ENCODE measurements at regions not wholly inside any gene's neighbourhood (a gene's known extent, or its start where the extent isn't known, plus 50 kb on each side); places are given as distances from the start of the nearest gene placed in this dataset.

DNA sequence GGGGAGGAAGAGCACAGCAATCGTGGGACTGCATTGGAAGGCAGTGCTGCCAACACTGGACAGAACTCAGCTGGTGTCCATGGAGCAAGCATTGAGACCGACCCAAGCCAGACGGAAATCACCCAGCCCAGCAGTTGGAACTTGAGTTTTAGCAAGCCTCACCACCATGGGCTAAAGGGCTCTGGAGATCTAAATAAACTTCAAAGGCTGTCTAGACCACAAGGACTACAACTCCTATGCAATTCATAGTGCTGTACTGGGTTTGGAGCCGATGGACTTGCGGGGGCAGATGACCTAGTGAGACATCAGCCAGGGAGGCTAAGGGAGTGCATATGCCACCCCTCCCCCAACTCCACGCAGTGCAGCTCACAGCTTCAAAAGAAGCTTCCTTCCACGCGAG is 243.6 kb upstream of the SLC39A10 start:
- H3K36me3 Mint-ChIP-seq, result no peaks in the 10 kb centered on the region
- H3K4me1 Mint-ChIP-seq (ENCODE audit: low read depth), result peaks cover 2% of the 10 kb centered on the region
- H3K27me3 Mint-ChIP-seq, result no peaks in the 10 kb centered on the region
- H3K9me3 Mint-ChIP-seq (ENCODE audit: low read depth), result no peaks in the 10 kb centered on the region
- no peak overlapping the region for H3K27ac Mint-ChIP-seq
- no peak overlapping the region for H3K4me3 Mint-ChIP-seq

DNA sequence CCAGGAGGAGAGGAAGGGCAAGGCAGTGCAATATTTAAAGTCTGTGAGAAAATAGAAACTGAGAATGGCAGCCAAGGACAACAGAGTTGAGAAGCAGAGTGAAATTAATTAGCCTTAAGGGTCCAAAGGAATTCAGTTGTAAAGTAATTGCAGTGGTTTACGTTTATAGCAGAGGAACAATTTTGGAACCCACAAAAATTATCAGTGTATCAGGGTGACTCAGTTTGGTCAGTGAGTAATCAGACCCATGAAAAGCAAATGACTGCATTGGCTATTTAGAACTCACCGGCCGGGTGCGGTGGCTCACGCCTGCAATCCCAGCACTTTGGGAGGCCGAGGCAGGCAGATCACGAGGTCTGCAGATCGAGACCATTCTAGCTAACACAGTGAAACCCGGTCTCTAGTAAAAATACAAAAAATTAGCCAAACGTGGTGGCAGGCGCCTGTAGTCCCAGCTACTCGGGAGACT is 245.8 kb upstream of the SLC39A10 start:
- Mint-ChIP-seq H3K27ac (no peak overlapping the region), H3K36me3 (no peaks in the 10 kb centered on the region), H3K9me3 (ENCODE audit: low read depth) (no peaks in the 10 kb centered on the region), H3K4me3 (no peak overlapping the region), H3K27me3 (no peaks in the 10 kb centered on the region), H3K4me1 (ENCODE audit: low read depth) (peaks cover 2% of the 10 kb centered on the region)

DNA sequence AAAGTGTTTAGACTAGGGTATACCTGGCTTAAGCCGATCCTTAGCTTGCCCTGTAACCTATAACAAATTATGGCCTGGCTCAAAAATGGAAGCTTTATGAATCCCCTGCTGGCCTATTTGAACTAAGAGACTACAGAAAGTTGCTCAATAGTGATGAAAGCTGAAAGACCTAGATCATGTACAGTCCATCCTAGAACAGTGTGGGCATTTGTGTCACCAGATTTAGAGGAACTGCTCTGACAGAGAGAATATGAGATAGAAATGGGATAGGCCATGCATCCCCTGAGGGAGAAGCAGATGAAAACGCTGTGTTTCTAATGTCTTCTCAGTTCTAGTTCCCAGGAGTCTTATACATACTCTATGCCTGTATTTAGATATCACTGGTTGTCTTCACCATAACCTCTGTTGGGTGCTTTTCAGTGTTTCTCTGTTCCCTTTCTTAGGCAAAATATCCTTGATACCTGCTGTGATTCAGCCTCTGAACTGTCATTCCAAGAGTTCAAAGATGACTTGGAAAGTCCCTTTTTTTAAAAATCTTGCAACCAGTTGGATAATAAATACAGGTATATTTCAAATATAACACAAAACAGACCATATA is 246.9 kb upstream of the SLC39A10 start:
- Mint-ChIP-seq H3K27me3 (no peaks in the 10 kb centered on the region), H3K4me3 (no peak overlapping the region), H3K36me3 (no peaks in the 10 kb centered on the region), H3K9me3 (ENCODE audit: low read depth) (no peaks in the 10 kb centered on the region), H3K27ac (no peak overlapping the region), H3K4me1 (ENCODE audit: low read depth) (peaks cover 2% of the 10 kb centered on the region)

DNA sequence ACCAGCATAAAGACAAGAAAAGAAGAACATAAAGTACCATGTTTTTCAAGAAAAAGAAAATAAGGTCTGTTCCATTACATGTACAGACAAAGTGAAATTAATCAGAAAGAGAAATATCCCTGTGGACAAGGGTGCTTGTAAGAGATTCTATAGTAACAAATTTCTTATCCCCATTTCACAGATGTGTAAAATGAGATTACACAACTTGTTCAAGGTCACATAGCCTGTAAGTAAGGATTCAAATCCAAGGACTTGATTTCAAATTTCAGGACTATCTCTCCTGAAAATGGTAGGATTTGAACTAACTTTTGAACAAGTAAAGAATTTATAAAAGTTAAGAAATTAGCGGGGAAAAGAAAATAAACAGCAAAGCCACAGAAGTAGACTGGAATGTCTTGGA is 248.2 kb upstream of the SLC39A10 start:
- Mint-ChIP-seq H3K4me3 (no peak overlapping the region), H3K27me3 (no peaks in the 10 kb centered on the region), H3K4me1 (ENCODE audit: low read depth) (peaks cover 5% of the 10 kb centered on the region), H3K9me3 (ENCODE audit: low read depth) (no peaks in the 10 kb centered on the region), H3K36me3 (no peaks in the 10 kb centered on the region), H3K27ac (no peak overlapping the region)

DNA sequence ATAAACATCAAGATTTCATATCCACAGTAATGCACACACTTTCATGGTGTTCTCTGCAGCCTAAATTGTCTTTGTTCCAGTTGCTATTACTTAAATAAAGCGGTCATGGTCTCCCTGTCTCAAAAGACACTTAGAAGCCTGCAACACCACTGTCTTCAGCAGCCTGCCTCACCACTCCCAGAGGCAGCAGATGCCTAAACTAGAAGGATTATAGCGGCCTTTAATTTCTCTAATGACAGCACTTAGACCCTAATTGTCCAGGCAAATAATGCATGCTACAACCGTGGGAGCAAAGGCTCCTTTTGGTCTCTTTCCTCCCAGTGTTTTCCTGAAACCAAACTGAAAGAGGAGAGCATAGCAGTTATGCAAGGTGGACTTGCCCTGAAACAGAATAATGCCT is 248.8 kb upstream of the SLC39A10 start:
- Mint-ChIP-seq H3K36me3 (no peaks in the 10 kb centered on the region), H3K9me3 (ENCODE audit: low read depth) (no peaks in the 10 kb centered on the region), H3K4me1 (ENCODE audit: low read depth) (peaks cover 3% of the 10 kb centered on the region), H3K27ac (no peak overlapping the region), H3K27me3 (no peaks in the 10 kb centered on the region), H3K4me3 (no peak overlapping the region)

DNA sequence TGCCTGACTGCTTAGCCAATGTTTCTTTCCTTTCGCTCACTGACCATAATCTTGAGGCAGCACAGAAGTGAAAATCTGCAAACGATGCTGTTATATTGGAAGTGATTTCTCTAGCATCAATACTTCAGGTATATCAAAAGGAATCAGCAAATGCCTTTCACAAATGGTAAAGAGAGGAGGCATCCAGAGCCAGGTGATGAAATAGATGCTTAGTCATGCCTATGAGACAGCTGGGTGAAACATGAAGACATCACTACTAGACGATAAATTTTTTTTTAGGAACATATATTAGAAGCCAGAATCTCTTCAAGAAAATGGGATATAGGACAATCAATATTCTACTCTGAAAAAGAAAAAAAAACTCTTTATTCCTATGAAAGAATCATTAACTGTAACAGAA is 249.2 kb upstream of the SLC39A10 start:
- H3K9me3 Mint-ChIP-seq (ENCODE audit: low read depth), result no peaks in the 10 kb centered on the region
- H3K4me3 Mint-ChIP-seq, result no peak overlapping the region
- no peak overlapping the region for H3K27ac Mint-ChIP-seq
- H3K36me3 Mint-ChIP-seq, result no peaks in the 10 kb centered on the region
- peaks cover 3% of the 10 kb centered on the region for H3K4me1 Mint-ChIP-seq (ENCODE audit: low read depth)
- H3K27me3 Mint-ChIP-seq, result no peaks in the 10 kb centered on the region

DNA sequence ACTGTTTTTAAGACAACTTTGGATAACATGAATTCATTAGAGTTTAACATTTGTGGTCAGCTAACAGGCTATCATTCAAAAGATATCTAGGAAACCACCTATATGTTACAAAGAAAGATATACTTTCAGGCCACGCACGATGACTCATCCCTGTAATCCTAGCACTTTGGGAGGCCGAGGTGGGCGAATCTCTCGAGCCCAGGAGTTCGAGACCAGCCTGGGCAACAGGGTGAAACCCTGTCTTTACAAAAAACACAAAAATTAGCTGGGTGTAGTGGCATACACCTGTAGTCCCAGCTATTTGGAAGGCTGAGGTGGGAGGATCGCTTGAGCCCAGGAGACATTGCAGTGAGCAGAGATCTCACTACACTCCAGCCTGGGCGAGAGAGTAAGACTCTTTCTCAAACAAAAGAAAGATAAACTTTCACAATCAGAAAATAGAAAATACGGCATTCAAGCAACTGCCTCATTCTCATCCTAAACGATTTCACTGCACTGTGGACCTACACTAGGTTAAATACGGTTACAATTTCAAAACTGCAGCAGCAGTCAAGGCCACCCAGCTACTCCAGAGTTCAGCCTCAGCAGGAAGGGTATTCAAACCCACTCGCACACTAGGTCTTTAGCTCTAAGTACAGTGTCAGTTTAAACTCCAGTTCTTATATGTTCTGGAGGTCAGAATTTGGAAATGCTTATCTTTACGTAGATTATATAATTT is 250.0 kb upstream of the SLC39A10 start:
- H3K27me3 Mint-ChIP-seq, result no peaks in the 10 kb centered on the region
- no peak overlapping the region for H3K4me3 Mint-ChIP-seq
- H3K4me1 Mint-ChIP-seq (ENCODE audit: low read depth), result peaks cover 3% of the 10 kb centered on the region
- no peaks in the 10 kb centered on the region for H3K9me3 Mint-ChIP-seq (ENCODE audit: low read depth)
- no peak overlapping the region for H3K27ac Mint-ChIP-seq
- H3K36me3 Mint-ChIP-seq, result no peaks in the 10 kb centered on the region

DNA sequence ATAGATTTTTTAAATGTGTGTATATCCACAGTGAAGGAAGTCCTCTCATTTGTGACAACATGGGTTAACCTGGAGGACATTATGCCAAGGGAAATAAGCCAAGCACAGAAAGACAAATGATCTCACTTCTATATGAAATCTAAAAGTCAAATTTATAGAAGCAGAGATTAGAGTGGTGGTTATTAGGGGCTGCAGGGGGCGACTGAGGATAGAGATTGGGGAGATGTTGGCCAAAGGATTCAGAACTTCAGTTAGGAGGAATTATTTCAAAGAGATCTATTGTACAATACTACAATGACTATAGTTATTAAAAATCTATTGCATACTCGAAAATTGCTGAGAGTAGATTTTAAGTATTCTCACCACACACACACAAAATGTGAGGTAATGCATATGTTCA is 252.4 kb upstream of the SLC39A10 start:
- Mint-ChIP-seq H3K4me1 (ENCODE audit: low read depth) (peaks cover 3% of the 10 kb centered on the region), H3K9me3 (ENCODE audit: low read depth) (no peaks in the 10 kb centered on the region), H3K27me3 (no peaks in the 10 kb centered on the region), H3K36me3 (no peaks in the 10 kb centered on the region), H3K27ac (no peak overlapping the region), H3K4me3 (no peak overlapping the region)

DNA sequence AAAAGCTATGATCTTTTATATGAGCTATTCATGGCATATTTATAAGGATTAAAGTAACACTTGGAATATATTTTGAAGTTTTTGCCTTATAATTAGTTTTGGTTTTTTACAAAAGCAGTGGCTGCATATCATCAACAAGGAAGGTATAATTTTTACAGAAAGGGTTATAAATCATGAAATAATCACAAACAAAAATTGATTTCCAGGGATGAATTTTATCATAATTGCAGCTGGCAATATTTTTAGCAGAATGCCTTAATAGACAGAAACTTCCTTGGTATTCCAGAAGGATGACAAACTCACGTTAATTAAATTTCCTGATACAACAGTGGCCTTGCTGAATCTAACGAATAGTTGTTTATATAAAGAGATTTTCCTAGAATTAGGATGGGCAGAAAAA is 260.5 kb upstream of the SLC39A10 start:
- H3K4me3 Mint-ChIP-seq, result no peak overlapping the region
- no peak overlapping the region for H3K27ac Mint-ChIP-seq
- no peaks in the 10 kb centered on the region for H3K27me3 Mint-ChIP-seq
- no peaks in the 10 kb centered on the region for H3K4me1 Mint-ChIP-seq (ENCODE audit: low read depth)
- H3K36me3 Mint-ChIP-seq, result no peaks in the 10 kb centered on the region
- no peaks in the 10 kb centered on the region for H3K9me3 Mint-ChIP-seq (ENCODE audit: low read depth)

DNA sequence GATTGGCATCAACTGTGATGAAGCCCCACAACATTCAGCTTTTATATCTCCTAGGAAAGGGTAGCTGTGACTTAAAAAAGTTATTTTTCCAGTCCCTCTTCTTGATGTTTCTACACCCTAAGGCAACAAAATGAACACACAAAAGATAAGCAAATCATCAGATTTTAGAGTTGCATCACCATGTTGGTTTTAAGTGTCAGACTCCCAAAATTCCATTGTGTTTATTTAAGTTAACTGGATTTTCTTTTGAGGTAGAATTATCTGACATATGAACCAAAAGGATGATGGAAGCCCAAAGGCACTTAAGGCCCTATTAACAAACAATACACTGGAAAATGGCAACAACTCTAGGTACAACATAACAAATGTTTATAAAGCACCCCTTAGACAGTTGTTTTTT is 261.7 kb upstream of the SLC39A10 start:
- no peak overlapping the region for H3K4me3 Mint-ChIP-seq
- H3K4me1 Mint-ChIP-seq (ENCODE audit: low read depth), result no peaks in the 10 kb centered on the region
- peaks cover 2% of the 10 kb centered on the region for H3K36me3 Mint-ChIP-seq
- no peaks in the 10 kb centered on the region for H3K27me3 Mint-ChIP-seq
- H3K27ac Mint-ChIP-seq, result no peak overlapping the region
- no peaks in the 10 kb centered on the region for H3K9me3 Mint-ChIP-seq (ENCODE audit: low read depth)

DNA sequence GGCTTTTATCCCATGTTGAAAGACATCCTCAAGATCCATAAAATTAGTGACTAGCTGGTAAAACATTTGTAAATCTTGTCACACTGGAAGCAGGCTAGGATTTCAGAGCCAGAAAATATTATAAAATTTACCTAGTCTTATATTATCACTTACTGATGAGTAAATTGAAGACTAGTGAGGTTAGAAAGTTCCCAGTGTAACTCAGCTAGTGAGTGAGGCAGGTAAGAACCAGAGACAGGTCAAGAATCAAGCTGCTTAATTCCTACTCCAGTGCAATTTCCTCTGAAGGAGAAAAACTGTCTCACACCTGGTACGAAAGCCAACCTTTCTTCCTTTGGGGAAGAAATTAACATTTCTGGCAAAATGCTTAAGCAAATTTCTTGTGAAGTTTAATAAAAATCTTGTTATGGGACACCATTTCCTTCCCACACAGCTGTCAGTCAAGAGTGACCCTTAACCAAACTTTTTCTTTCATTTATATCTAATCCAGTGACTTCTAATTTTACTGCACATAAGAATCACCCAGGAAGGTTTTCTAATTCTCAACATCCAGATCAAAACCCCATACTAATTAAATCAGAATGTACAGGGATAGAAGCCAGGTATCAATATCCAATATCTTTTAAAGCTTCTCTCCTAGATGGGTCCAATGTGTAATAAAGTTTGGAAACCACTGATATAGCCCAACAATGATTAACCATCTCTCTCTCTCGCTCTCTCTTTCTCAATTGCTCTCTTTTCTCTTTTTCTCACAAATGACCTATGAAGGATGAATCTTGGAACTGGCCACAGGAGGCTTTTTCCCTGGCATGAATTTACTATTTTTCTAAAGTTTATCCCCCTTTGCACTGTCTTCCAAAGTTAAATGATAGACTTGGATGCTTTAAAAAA is 264.3 kb upstream of the SLC39A10 start:
- no peaks in the 10 kb centered on the region for H3K27me3 Mint-ChIP-seq
- H3K36me3 Mint-ChIP-seq, result peaks cover 4% of the 10 kb centered on the region
- no peaks in the 10 kb centered on the region for H3K4me1 Mint-ChIP-seq (ENCODE audit: low read depth)
- no peak overlapping the region for H3K27ac Mint-ChIP-seq
- H3K4me3 Mint-ChIP-seq, result no peak overlapping the region
- no peaks in the 10 kb centered on the region for H3K9me3 Mint-ChIP-seq (ENCODE audit: low read depth)

DNA sequence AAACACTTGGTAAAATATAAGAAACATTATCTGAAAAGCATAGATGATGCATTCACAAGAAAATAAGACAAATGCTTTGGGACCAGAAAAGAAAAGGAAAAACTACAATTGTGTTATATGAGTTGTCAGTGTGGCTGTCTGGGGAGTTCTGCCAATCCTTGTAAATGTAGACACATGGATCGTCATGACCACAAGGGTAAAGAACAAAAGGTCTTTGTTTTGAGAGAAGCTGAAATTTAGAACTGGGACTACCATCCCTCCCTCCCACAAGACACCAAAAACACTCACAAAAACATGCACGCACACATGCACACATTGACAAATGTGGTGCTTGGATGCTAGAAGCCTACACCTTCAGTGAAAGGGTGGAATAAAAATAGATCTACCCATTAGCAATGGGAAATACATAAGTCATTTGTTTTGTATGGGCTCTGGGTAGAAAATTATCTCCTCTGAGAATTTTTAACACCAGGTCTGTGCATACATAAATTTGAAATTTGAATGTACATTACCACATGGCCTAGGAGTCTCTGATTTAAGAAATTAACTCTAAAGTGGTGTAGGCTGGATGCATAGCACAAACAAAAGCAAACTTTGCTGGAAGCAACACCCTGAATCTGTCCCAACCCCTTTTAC is 266.2 kb upstream of the SLC39A10 start:
- H3K9me3 Mint-ChIP-seq (ENCODE audit: low read depth), result no peaks in the 10 kb centered on the region
- no peak overlapping the region for H3K27ac Mint-ChIP-seq
- no peaks in the 10 kb centered on the region for H3K4me1 Mint-ChIP-seq (ENCODE audit: low read depth)
- H3K4me3 Mint-ChIP-seq, result no peak overlapping the region
- no peaks in the 10 kb centered on the region for H3K27me3 Mint-ChIP-seq
- H3K36me3 Mint-ChIP-seq, result peaks cover 8% of the 10 kb centered on the region

DNA sequence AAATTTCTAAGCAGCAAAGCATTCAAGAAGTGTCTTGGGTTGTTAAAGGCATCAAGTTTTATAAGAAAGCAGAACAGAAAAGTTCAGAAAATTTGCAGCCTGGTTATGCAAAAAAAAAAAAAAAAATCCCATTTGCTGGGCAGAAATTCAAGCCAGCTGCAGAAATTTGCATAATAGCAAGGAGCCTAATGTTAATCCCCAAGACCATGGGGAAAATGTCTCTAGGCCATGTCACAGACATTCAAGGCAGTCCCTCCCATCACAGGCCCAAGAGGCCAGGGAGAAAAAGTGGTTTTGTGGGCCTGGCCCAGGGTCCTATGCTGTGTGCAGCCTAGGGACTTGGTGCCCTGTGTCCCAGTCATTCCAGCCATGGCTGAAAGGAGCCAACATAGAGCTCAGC is 269.0 kb upstream of the SLC39A10 start:
- H3K27me3 Mint-ChIP-seq, result no peaks in the 10 kb centered on the region
- H3K27ac Mint-ChIP-seq, result no peak overlapping the region
- H3K36me3 Mint-ChIP-seq, result peaks cover 8% of the 10 kb centered on the region
- H3K4me3 Mint-ChIP-seq, result no peak overlapping the region
- peaks cover 4% of the 10 kb centered on the region for H3K4me1 Mint-ChIP-seq (ENCODE audit: low read depth)
- H3K9me3 Mint-ChIP-seq (ENCODE audit: low read depth), result no peaks in the 10 kb centered on the region

DNA sequence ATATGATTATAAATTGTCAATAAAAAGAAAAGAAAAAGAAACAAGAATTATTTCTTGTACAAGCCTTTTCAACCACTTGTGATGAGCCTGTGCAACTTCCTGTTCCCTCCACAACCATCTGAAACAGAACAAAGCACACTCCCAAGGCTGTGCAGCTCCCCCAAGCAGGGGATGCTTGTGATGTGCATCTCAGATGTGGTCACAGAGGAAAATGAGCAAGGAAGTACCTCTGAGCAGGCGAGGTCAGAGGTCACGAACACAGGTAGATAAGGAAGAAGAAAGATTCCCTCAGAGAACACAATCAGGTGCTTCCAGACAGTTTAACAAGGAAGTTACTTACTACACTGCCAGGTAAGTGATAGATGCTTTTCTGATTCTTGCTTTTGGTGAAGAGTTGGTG is 274.8 kb upstream of the SLC39A10 start:
- H3K27ac Mint-ChIP-seq, result peak overlapping the region; percentile 84

More for the DNA sequence above, 274.8 kb upstream of the SLC39A10 start:
- Mint-ChIP-seq H3K4me3 (peak overlapping the region; percentile 18), H3K9me3 (ENCODE audit: low read depth) (no peaks in the 10 kb centered on the region), H3K27me3 (no peaks in the 10 kb centered on the region), H3K36me3 (no peaks in the 10 kb centered on the region), H3K4me1 (ENCODE audit: low read depth) (peaks cover 21% of the 10 kb centered on the region)

All from activated naive CD8-positive, alpha-beta T cell (primary cell).